ENCODE measurements at regions not wholly inside any gene's neighbourhood (a gene's known extent, or its start where the extent isn't known, plus 50 kb on each side); places are given as distances from the start of the nearest gene placed in this dataset.

GRCh38 chr13:36549126-36549702, 116.9 kb downstream of the CCNA1 start:
- H3K27me3 ChIP-seq (ENCODE audit: control insufficient read depth in 2 of 2, insufficient read depth in 1 of 2, low read length in 1 of 2): no peaks in the 10 kb centered on the region
- H3K4me1 ChIP-seq (ENCODE audit: control insufficient read depth in 2 of 2, insufficient read depth in 2 of 2, low read length in 2 of 2): no peaks in the 10 kb centered on the region
- no peaks in the 10 kb centered on the region for H3K36me3 ChIP-seq (ENCODE audit: control insufficient read depth in 2 of 2, insufficient read depth in 2 of 2, low read length in 1 of 2)
- over 99% methylated on average over 2 of the region's 2 CpGs for WGBS
- no peak overlapping the region for H3K27ac ChIP-seq (ENCODE audit: low read depth in 1 of 2, low read length in 1 of 2)
- H3K4me3 ChIP-seq (ENCODE audit: low read length in 2 of 2): no peak overlapping the region
- DNase-seq (ENCODE audit: low read depth in 6 of 9, low spot score in 9 of 9): no peak
- no peaks in the 10 kb centered on the region for H3K9me3 ChIP-seq (ENCODE audit: control insufficient read depth in 2 of 2, insufficient read depth in 1 of 2, low read length in 1 of 2)

DNA sequence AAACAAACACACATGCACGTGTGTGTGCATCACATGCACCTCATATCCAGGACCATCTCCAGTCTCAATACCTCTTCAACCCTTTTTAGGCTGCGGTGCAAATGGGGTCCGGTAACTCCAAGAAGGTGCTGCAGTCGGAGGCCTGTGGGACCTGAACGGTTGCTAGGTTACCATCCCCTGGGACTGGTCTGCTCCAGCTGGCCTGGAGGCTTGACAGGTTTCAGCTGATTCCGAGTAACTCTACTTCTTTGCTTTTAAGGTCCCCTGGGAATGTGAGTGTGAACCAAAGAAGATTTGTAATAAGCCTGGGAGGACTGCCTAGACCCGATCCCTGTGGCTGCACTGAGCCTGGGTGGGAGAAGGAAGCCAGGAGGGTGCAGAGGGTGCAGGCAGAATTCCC, 117.5 kb downstream of the CCNA1 start:
- WGBS: 94% methylated on average over 7 of the region's 7 CpGs
- Histone ChIP-seq H3K4me1 (ENCODE audit: control insufficient read depth in 2 of 2, insufficient read depth in 2 of 2, low read length in 2 of 2) (no peaks in the 10 kb centered on the region), H3K4me3 (ENCODE audit: low read length in 2 of 2) (no peak overlapping the region), H3K9me3 (ENCODE audit: control insufficient read depth in 2 of 2, insufficient read depth in 1 of 2, low read length in 1 of 2) (no peaks in the 10 kb centered on the region), H3K27ac (ENCODE audit: low read depth in 1 of 2, low read length in 1 of 2) (no peak overlapping the region), H3K27me3 (ENCODE audit: control insufficient read depth in 2 of 2, insufficient read depth in 1 of 2, low read length in 1 of 2) (no peaks in the 10 kb centered on the region), H3K36me3 (ENCODE audit: control insufficient read depth in 2 of 2, insufficient read depth in 2 of 2, low read length in 1 of 2) (no peaks in the 10 kb centered on the region)
- no peak for DNase-seq (ENCODE audit: low read depth in 6 of 9, low spot score in 9 of 9)

DNA sequence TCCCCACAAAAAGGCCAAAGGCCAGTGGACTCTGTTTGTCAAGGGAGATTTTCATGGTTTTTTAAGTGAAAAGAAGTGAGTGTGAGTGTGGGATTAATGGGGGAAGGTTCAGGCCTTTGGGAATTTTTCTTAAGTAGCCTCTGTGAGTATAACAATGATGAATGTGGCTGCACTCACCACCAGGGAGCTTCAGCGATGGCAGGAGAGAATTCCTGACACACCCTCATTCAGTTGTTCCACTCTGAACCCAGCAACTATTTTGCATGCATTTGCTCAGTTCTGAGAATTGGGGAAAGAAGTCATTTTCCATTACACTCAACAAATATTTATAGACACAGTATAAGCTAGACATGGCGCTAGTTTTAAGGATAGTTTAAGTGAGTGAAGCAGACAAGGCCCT, 117.9 kb downstream of the CCNA1 start:
- 90% methylated on average over 2 of the region's 2 CpGs for WGBS
- H3K4me1 ChIP-seq (ENCODE audit: control insufficient read depth in 2 of 2, insufficient read depth in 2 of 2, low read length in 2 of 2): no peaks in the 10 kb centered on the region
- no peaks in the 10 kb centered on the region for H3K36me3 ChIP-seq (ENCODE audit: control insufficient read depth in 2 of 2, insufficient read depth in 2 of 2, low read length in 1 of 2)
- H3K27me3 ChIP-seq (ENCODE audit: control insufficient read depth in 2 of 2, insufficient read depth in 1 of 2, low read length in 1 of 2): no peaks in the 10 kb centered on the region
- H3K27ac ChIP-seq (ENCODE audit: low read depth in 1 of 2, low read length in 1 of 2): no peak overlapping the region
- no peak overlapping the region for H3K4me3 ChIP-seq (ENCODE audit: low read length in 2 of 2)
- H3K9me3 ChIP-seq (ENCODE audit: control insufficient read depth in 2 of 2, insufficient read depth in 1 of 2, low read length in 1 of 2): no peaks in the 10 kb centered on the region
- DNase-seq (ENCODE audit: low read depth in 6 of 9, low spot score in 9 of 9): no peak

GRCh38 chr13:36551445-36551844, 119.2 kb downstream of the CCNA1 start:
- Histone ChIP-seq H3K36me3 (ENCODE audit: control insufficient read depth in 2 of 2, insufficient read depth in 2 of 2, low read length in 1 of 2) (no peaks in the 10 kb centered on the region), H3K27me3 (ENCODE audit: control insufficient read depth in 2 of 2, insufficient read depth in 1 of 2, low read length in 1 of 2) (no peaks in the 10 kb centered on the region), H3K4me1 (ENCODE audit: control insufficient read depth in 2 of 2, insufficient read depth in 2 of 2, low read length in 2 of 2) (no peaks in the 10 kb centered on the region), H3K9me3 (ENCODE audit: control insufficient read depth in 2 of 2, insufficient read depth in 1 of 2, low read length in 1 of 2) (no peaks in the 10 kb centered on the region), H3K4me3 (ENCODE audit: low read length in 2 of 2) (no peak overlapping the region), H3K27ac (ENCODE audit: low read depth in 1 of 2, low read length in 1 of 2) (no peak overlapping the region)
- DNase-seq (ENCODE audit: low read depth in 6 of 9, low spot score in 9 of 9): no peak
- 81% methylated on average over 3 of the region's 3 CpGs for WGBS

GRCh38 chr13:36552334-36552733, 120.0 kb downstream of the CCNA1 start:
- Histone ChIP-seq H3K27me3 (ENCODE audit: control insufficient read depth in 2 of 2, insufficient read depth in 1 of 2, low read length in 1 of 2) (no peaks in the 10 kb centered on the region), H3K4me1 (ENCODE audit: control insufficient read depth in 2 of 2, insufficient read depth in 2 of 2, low read length in 2 of 2) (no peaks in the 10 kb centered on the region), H3K9me3 (ENCODE audit: control insufficient read depth in 2 of 2, insufficient read depth in 1 of 2, low read length in 1 of 2) (no peaks in the 10 kb centered on the region), H3K4me3 (ENCODE audit: low read length in 2 of 2) (no peak overlapping the region), H3K27ac (ENCODE audit: low read depth in 1 of 2, low read length in 1 of 2) (no peak overlapping the region), H3K36me3 (ENCODE audit: control insufficient read depth in 2 of 2, insufficient read depth in 2 of 2, low read length in 1 of 2) (no peaks in the 10 kb centered on the region)
- DNase-seq (ENCODE audit: low read depth in 6 of 9, low spot score in 9 of 9): no peak
- 87% methylated on average over 1 of the region's 1 CpG for WGBS

DNA sequence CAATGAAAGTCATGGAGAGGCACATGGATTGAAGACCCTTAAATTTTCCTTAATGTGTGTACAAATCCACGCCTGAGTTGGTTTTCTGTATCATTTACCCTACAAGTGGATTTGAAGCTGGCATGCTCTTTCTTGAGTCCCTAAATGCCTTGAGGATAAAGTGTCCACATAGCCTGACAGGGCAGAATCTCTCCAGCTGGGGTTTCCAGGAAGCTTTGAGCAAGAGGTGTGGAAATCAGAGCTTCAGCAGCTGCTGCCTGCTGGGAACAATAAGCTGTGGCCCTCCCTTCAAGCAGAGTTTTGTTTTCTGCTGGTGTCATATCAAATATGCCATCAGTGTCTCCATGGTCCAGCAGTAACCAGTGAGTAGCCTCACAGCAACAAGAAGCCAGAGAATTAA, 120.3 kb upstream of the SERTM1 start:
- Histone ChIP-seq H3K4me1 (ENCODE audit: control insufficient read depth in 2 of 2, insufficient read depth in 2 of 2, low read length in 2 of 2) (no peaks in the 10 kb centered on the region), H3K36me3 (ENCODE audit: control insufficient read depth in 2 of 2, insufficient read depth in 2 of 2, low read length in 1 of 2) (no peaks in the 10 kb centered on the region), H3K27me3 (ENCODE audit: control insufficient read depth in 2 of 2, insufficient read depth in 1 of 2, low read length in 1 of 2) (no peaks in the 10 kb centered on the region), H3K9me3 (ENCODE audit: control insufficient read depth in 2 of 2, insufficient read depth in 1 of 2, low read length in 1 of 2) (no peaks in the 10 kb centered on the region), H3K4me3 (ENCODE audit: low read length in 2 of 2) (no peak overlapping the region), H3K27ac (ENCODE audit: low read depth in 1 of 2, low read length in 1 of 2) (no peak overlapping the region)
- WGBS: 89% methylated on average over 1 of the region's 1 CpG
- peak in 1 of 9 donors; percentile 5 for DNase-seq (ENCODE audit: low read depth in 6 of 9, low spot score in 9 of 9)

GRCh38 chr13:36555151-36555986, 118.5 kb upstream of the SERTM1 start:
- DNase-seq (ENCODE audit: low read depth in 6 of 9, low spot score in 9 of 9): no peak
- 78% methylated on average over 5 of the region's 5 CpGs for WGBS
- no peaks in the 10 kb centered on the region for H3K9me3 ChIP-seq (ENCODE audit: control insufficient read depth in 2 of 2, insufficient read depth in 1 of 2, low read length in 1 of 2)
- no peaks in the 10 kb centered on the region for H3K4me1 ChIP-seq (ENCODE audit: control insufficient read depth in 2 of 2, insufficient read depth in 2 of 2, low read length in 2 of 2)
- no peak overlapping the region for H3K4me3 ChIP-seq (ENCODE audit: low read length in 2 of 2)
- no peaks in the 10 kb centered on the region for H3K36me3 ChIP-seq (ENCODE audit: control insufficient read depth in 2 of 2, insufficient read depth in 2 of 2, low read length in 1 of 2)
- H3K27me3 ChIP-seq (ENCODE audit: control insufficient read depth in 2 of 2, insufficient read depth in 1 of 2, low read length in 1 of 2): no peaks in the 10 kb centered on the region
- H3K27ac ChIP-seq (ENCODE audit: low read depth in 1 of 2, low read length in 1 of 2): no peak overlapping the region

- WGBS: 90% methylated on average over 3 of the region's 3 CpGs
- H3K36me3 ChIP-seq (ENCODE audit: control insufficient read depth in 2 of 2, insufficient read depth in 2 of 2, low read length in 1 of 2): no peaks in the 10 kb centered on the region
- no peaks in the 10 kb centered on the region for H3K9me3 ChIP-seq (ENCODE audit: control insufficient read depth in 2 of 2, insufficient read depth in 1 of 2, low read length in 1 of 2)
- no peak overlapping the region for H3K27ac ChIP-seq (ENCODE audit: low read depth in 1 of 2, low read length in 1 of 2)
- no peaks in the 10 kb centered on the region for H3K4me1 ChIP-seq (ENCODE audit: control insufficient read depth in 2 of 2, insufficient read depth in 2 of 2, low read length in 2 of 2)
- H3K4me3 ChIP-seq (ENCODE audit: low read length in 2 of 2): no peak overlapping the region
- DNase-seq (ENCODE audit: low read depth in 6 of 9, low spot score in 9 of 9): no peak
- no peaks in the 10 kb centered on the region for H3K27me3 ChIP-seq (ENCODE audit: control insufficient read depth in 2 of 2, insufficient read depth in 1 of 2, low read length in 1 of 2)
Measured at GRCh38 chr13:36559375-36559774, 114.4 kb upstream of the SERTM1 start.

- Histone ChIP-seq H3K9me3 (ENCODE audit: control insufficient read depth in 2 of 2, insufficient read depth in 1 of 2, low read length in 1 of 2) (no peaks in the 10 kb centered on the region), H3K27me3 (ENCODE audit: control insufficient read depth in 2 of 2, insufficient read depth in 1 of 2, low read length in 1 of 2) (no peaks in the 10 kb centered on the region), H3K36me3 (ENCODE audit: control insufficient read depth in 2 of 2, insufficient read depth in 2 of 2, low read length in 1 of 2) (no peaks in the 10 kb centered on the region), H3K27ac (ENCODE audit: low read depth in 1 of 2, low read length in 1 of 2) (no peak overlapping the region), H3K4me3 (ENCODE audit: low read length in 2 of 2) (no peak overlapping the region), H3K4me1 (ENCODE audit: control insufficient read depth in 2 of 2, insufficient read depth in 2 of 2, low read length in 2 of 2) (no peaks in the 10 kb centered on the region)
- WGBS: 97% methylated on average over 5 of the region's 5 CpGs
- no peak for DNase-seq (ENCODE audit: low read depth in 6 of 9, low spot score in 9 of 9)
Measured at GRCh38 chr13:36567485-36567884, 106.3 kb upstream of the SERTM1 start.

All from thymus (tissue), 11 donors.